ENCODE measurements at regions not wholly inside any gene's neighbourhood (a gene's known extent, or its start where the extent isn't known, plus 50 kb on each side); places are given as distances from the start of the nearest gene placed in this dataset.

DNA sequence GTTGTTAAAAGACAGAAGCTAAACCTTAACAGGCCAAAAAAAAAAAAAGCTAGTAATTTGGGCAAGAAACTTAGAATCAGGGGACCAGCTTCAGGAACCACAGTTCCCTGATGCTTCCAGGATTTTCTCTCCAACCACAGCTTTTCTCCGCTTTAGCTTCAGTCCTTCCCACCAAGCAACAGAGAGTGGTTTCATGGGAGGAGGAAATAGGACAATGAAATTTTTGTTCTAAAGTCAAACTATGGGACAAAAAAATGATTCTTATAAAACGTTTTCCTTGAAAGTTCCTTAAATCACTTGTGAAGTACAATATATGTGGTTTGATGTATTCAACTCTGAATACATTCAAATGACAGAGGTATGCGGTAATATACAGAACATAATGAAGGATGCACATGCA is 71.0 kb upstream of the DHX15 start:
- H3K9me3 ChIP-seq (ENCODE audit: insufficient read depth, low read length, severe bottlenecking): no peaks in the 10 kb centered on the region
- no peaks in the 10 kb centered on the region for H4K20me1 ChIP-seq (ENCODE audit: insufficient read depth, low read length)
- H3K36me3 ChIP-seq (ENCODE audit: insufficient read depth, low read length): no peaks in the 10 kb centered on the region
- no peaks in the 10 kb centered on the region for H3K27me3 ChIP-seq (ENCODE audit: insufficient read depth, low read length, poor library complexity)
- H3K9ac ChIP-seq (ENCODE audit: low read depth, low read length): no peak overlapping the region
- no peak for TF ChIP-seq EZH2 (IDR thresholded peaks at IDR 0.05; ENCODE audit: borderline replicate concordance, low read depth, low read length, severe bottlenecking)
- no peak for TF ChIP-seq CTCF (IDR thresholded peaks at IDR 0.05; ENCODE audit: borderline replicate concordance, extremely low read depth, low read length, poor library complexity, severe bottlenecking)
- H3K4me3 ChIP-seq (ENCODE audit: low read depth in 1 of 2, low read length in 2 of 2): no peak overlapping the region
- H3K27ac ChIP-seq (ENCODE audit: low read length): no peak overlapping the region
- H2AFZ ChIP-seq (ENCODE audit: low read depth, low read length): no peak overlapping the region
- no peaks in the 10 kb centered on the region for H3K4me1 ChIP-seq (ENCODE audit: insufficient read depth, low read length)
- H3K4me2 ChIP-seq (ENCODE audit: insufficient read depth, low read length): no peak overlapping the region
- DNase-seq (no peak), ATAC-seq (ENCODE audit: insufficient read depth, low read depth) (no peak)
- no peaks in the 10 kb centered on the region for H3K79me2 ChIP-seq (ENCODE audit: insufficient read depth, low read length)

DNA sequence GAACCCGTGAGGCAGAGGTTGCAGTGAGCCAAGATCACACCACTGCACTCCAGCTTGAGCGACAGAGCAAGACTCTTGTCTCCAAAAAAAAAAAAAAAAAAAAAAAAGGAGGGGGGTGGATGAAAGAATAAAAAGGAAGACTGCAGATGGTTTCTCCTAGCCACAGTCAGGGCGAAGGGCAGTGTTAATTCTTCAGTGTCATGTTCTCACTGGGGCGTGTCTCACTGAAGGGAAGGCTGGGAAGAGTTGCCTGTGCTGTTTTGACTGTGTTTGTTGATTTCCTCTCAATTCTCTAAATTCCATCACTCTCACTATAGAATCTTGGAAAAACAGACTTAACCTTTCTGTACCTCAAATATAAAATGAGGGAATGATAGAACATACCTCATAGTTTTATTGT is 71.6 kb upstream of the DHX15 start:
- no peak overlapping the region for H3K27ac ChIP-seq (ENCODE audit: low read length)
- H3K9me3 ChIP-seq (ENCODE audit: insufficient read depth, low read length, severe bottlenecking): no peaks in the 10 kb centered on the region
- no peaks in the 10 kb centered on the region for H3K27me3 ChIP-seq (ENCODE audit: insufficient read depth, low read length, poor library complexity)
- H4K20me1 ChIP-seq (ENCODE audit: insufficient read depth, low read length): no peaks in the 10 kb centered on the region
- DNase-seq: no peak
- H3K4me2 ChIP-seq (ENCODE audit: insufficient read depth, low read length): no peak overlapping the region
- H3K79me2 ChIP-seq (ENCODE audit: insufficient read depth, low read length): no peaks in the 10 kb centered on the region
- no peak overlapping the region for H3K9ac ChIP-seq (ENCODE audit: low read depth, low read length)
- no peak overlapping the region for H3K4me3 ChIP-seq (ENCODE audit: low read depth in 1 of 2, low read length in 2 of 2)
- no peak overlapping the region for H2AFZ ChIP-seq (ENCODE audit: low read depth, low read length)
- no peak for ATAC-seq (ENCODE audit: insufficient read depth, low read depth)
- no peaks in the 10 kb centered on the region for H3K36me3 ChIP-seq (ENCODE audit: insufficient read depth, low read length)
- TF ChIP-seq EZH2 (IDR thresholded peaks at IDR 0.05; ENCODE audit: borderline replicate concordance, low read depth, low read length, severe bottlenecking) (no peak), CTCF (IDR thresholded peaks at IDR 0.05; ENCODE audit: borderline replicate concordance, extremely low read depth, low read length, poor library complexity, severe bottlenecking) (no peak)
- H3K4me1 ChIP-seq (ENCODE audit: insufficient read depth, low read length): no peaks in the 10 kb centered on the region

DNA sequence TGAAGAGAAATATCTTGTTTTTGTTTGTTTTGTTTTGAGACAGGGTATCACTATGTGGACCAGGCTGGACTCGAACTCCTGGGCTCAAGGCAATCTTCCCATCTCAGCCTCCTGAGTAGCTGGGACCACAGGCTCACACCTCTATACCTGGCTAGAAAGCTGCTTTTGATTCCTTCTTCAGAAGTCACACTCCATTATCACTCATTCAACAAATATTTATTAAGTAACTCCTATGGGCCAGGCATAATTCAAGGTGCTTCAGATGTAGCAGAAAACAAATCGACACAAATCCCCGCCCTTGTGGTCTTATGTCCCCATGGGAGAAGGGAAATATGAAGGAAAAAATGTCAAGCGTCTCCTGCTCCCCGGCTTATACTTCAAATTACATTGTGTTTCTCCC is 72.6 kb upstream of the DHX15 start:
- no peak overlapping the region for H3K4me2 ChIP-seq (ENCODE audit: insufficient read depth, low read length)
- no peak overlapping the region for H3K27ac ChIP-seq (ENCODE audit: low read length)
- H3K36me3 ChIP-seq (ENCODE audit: insufficient read depth, low read length): no peaks in the 10 kb centered on the region
- DNase-seq (no peak), ATAC-seq (ENCODE audit: insufficient read depth, low read depth) (no peak)
- no peaks in the 10 kb centered on the region for H3K79me2 ChIP-seq (ENCODE audit: insufficient read depth, low read length)
- no peak overlapping the region for H2AFZ ChIP-seq (ENCODE audit: low read depth, low read length)
- TF ChIP-seq CTCF (IDR thresholded peaks at IDR 0.05; ENCODE audit: borderline replicate concordance, extremely low read depth, low read length, poor library complexity, severe bottlenecking): no peak
- no peak for TF ChIP-seq EZH2 (IDR thresholded peaks at IDR 0.05; ENCODE audit: borderline replicate concordance, low read depth, low read length, severe bottlenecking)
- no peaks in the 10 kb centered on the region for H3K4me1 ChIP-seq (ENCODE audit: insufficient read depth, low read length)
- H3K9ac ChIP-seq (ENCODE audit: low read depth, low read length): no peak overlapping the region
- no peak overlapping the region for H3K4me3 ChIP-seq (ENCODE audit: low read depth in 1 of 2, low read length in 2 of 2)
- no peaks in the 10 kb centered on the region for H3K27me3 ChIP-seq (ENCODE audit: insufficient read depth, low read length, poor library complexity)
- H4K20me1 ChIP-seq (ENCODE audit: insufficient read depth, low read length): no peaks in the 10 kb centered on the region
- no peaks in the 10 kb centered on the region for H3K9me3 ChIP-seq (ENCODE audit: insufficient read depth, low read length, severe bottlenecking)
